Thoracic aorta (tissue), 2 donors: ENCODE measurements at regions not wholly inside any gene's neighbourhood (a gene's known extent, or its start where the extent isn't known, plus 50 kb on each side); places are given as distances from the start of the nearest gene placed in this dataset.

ENCODE experiments used
- ATAC-seq: fragments of 150-250 bp; one replicate; pipeline ENCODE4 v1.8.0; 2017; ENCODE audit warnings: low read depth; ENCODE audit not compliant: insufficient number of reproducible peaks, low FRiP score
- DNase-seq: peaks from one replicate; pipeline ENCODE4 v3.0.0-alpha.2; 2020; ENCODE audit warnings: low spot score
- H3K27ac ChIP-seq, 2 donors: fragments of 200-600 bp; sonication (generic); 1 replicate in 1 of 2; 2 replicates in 1 of 2; pipeline ENCODE4 v1.5.1; 2016; ENCODE audit warnings: mild to moderate bottlenecking in 2 of 2, moderate library complexity in 2 of 2
- H3K27me3 ChIP-seq: fragments of 200-600 bp; sonication (generic); replicated peaks from 2 replicates; pipeline ENCODE4 v1.6.0; 2016; ENCODE audit warnings: mild to moderate bottlenecking; ENCODE audit not compliant: insufficient read depth
- H3K36me3 ChIP-seq: fragments of 200-600 bp; sonication (generic); one replicate; pipeline ENCODE4 v1.5.1; 2016
- H3K4me1 ChIP-seq, 2 donors: fragments of 200-600 bp; sonication (generic); 1 replicate in 1 of 2; 2 replicates in 1 of 2; pipeline versions ENCODE4 v1.5.1 to v1.6.0; 2016; ENCODE audit warnings: low read depth in 2 of 2, mild to moderate bottlenecking in 1 of 2; ENCODE audit not compliant: control insufficient read depth in 1 of 2
- H3K4me3 ChIP-seq: fragments of 200-600 bp; sonication (generic); 2 replicates; pipeline ENCODE4 v1.5.1; 2016; ENCODE audit warnings: mild to moderate bottlenecking
- H3K9me3 ChIP-seq: fragments of 200-600 bp; sonication (generic); 2 replicates; pipeline ENCODE4 v1.5.1; 2016
- TF ChIP-seq, protein P1 (sequence below): fragments of 200-600 bp; sonication (generic); IDR thresholded peaks from one replicate; pipeline ENCODE4 v1.5.1; 2019; ENCODE audit warnings: antibody characterized with exemption

DNA sequence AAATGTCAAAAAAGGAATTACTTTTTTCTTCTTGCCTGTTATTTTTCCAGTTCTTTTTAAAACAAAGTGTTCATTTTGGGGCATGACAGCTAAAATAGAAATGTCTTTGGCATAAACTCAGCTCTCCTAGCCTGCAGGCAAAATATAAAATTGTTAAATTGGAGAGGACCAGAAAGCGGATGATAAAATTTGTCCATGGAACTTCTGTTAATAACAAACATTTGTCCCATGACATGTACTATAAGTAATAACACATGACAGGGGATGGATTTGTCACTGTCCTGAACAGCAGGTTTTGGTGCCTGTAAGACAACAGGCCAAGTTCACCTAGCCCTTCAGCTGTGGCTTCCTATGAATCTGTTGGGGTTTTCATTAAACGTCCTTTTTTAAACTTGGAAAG lies 184.0 kb upstream of the TTC29 start:
- DNase-seq (no peak), ATAC-seq (no peak)
- peaks cover 0 to 10% of the 10 kb centered on the region in 2 donors for H3K4me1 ChIP-seq
- H3K27me3 ChIP-seq = no peaks in the 10 kb centered on the region
- TF ChIP-seq, protein P1, sequence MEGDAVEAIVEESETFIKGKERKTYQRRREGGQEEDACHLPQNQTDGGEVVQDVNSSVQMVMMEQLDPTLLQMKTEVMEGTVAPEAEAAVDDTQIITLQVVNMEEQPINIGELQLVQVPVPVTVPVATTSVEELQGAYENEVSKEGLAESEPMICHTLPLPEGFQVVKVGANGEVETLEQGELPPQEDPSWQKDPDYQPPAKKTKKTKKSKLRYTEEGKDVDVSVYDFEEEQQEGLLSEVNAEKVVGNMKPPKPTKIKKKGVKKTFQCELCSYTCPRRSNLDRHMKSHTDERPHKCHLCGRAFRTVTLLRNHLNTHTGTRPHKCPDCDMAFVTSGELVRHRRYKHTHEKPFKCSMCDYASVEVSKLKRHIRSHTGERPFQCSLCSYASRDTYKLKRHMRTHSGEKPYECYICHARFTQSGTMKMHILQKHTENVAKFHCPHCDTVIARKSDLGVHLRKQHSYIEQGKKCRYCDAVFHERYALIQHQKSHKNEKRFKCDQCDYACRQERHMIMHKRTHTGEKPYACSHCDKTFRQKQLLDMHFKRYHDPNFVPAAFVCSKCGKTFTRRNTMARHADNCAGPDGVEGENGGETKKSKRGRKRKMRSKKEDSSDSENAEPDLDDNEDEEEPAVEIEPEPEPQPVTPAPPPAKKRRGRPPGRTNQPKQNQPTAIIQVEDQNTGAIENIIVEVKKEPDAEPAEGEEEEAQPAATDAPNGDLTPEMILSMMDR = no peak
- no peak overlapping the region for H3K4me3 ChIP-seq
- no peaks in the 10 kb centered on the region for H3K9me3 ChIP-seq
- no peak overlapping the region for H3K27ac ChIP-seq
- H3K36me3 ChIP-seq = no peaks in the 10 kb centered on the region

DNA sequence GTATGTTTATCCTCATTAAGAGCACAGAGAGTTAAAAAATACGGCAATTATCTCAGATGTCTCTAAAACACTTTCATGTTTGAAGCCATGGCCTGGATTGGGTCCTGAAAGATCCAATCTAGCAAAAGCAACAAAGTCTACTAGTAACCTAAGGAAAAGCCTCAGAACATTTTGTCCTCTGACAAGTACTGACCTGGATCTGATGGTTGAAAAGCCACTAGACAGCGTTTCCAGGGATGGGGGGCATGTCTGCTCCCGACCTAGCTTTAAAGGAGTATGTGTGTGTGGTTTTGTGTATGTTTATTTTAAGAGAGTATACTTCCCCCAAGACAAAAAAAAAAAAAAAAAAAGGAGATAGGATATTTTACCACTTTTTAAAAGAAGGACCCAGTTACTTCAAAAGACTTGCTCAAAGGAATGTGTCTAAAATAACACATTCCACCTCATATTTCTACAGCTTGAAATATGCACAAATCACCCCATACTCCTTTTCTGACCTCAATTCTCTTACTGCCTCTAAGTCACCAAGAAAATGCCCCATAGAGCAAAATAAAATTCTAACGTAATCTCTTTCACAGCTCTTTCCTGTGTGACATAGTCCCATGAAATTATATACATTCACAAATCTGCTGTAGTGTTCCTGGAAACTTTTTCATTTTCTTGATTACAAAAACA lies 189.0 kb upstream of the TTC29 start:
- no peaks in the 10 kb centered on the region for H3K27me3 ChIP-seq
- H3K4me3 ChIP-seq = no peak overlapping the region
- H3K9me3 ChIP-seq = no peaks in the 10 kb centered on the region
- H3K4me1 ChIP-seq = peaks cover 0 to 14% of the 10 kb centered on the region in 2 donors
- H3K36me3 ChIP-seq = no peaks in the 10 kb centered on the region
- H3K27ac ChIP-seq = no peak overlapping the region
- TF ChIP-seq, protein P1 = no peak
- no peak for ATAC-seq
- no peak for DNase-seq

DNA sequence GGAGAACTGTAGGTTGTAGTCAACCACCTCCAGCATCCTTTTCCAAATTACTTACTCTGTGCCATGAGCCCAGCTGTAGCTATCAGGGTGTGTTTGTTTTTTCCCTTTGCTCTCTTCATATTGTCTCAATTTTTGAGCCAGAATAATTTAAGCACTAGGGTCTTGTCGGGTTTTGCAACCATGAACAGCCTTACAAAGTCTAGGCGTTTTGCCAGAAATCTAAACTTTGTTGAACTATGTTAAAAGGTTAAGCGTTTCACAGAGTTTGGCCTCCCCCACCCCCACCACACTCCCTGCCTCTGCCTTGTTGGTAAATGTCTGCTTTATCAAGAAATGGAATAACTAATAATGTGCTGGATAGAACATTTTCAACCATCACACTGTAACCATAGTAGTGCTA lies 190.6 kb upstream of the TTC29 start:
- ATAC-seq (no peak), DNase-seq (no peak)
- H3K4me1 ChIP-seq = peaks cover 0 to 9% of the 10 kb centered on the region in 2 donors
- TF ChIP-seq, protein P1 = no peak
- H3K36me3 ChIP-seq = no peaks in the 10 kb centered on the region
- H3K4me3 ChIP-seq = no peak overlapping the region
- no peaks in the 10 kb centered on the region for H3K9me3 ChIP-seq
- no peak overlapping the region for H3K27ac ChIP-seq
- H3K27me3 ChIP-seq = no peaks in the 10 kb centered on the region

- ATAC-seq = no peak
Observed at GRCh38 chr4:147136751-147137150, 191.1 kb upstream of the TTC29 start.

GRCh38 chr4:147137280-147137679 lies 191.6 kb upstream of the TTC29 start:
- Histone ChIP-seq H3K9me3 (no peaks in the 10 kb centered on the region), H3K27ac (no peak overlapping the region), H3K27me3 (no peaks in the 10 kb centered on the region), H3K36me3 (no peaks in the 10 kb centered on the region), H3K4me3 (no peak overlapping the region), H3K4me1 (peaks cover 0 to 9% of the 10 kb centered on the region in 2 donors)
- TF ChIP-seq, protein P1 = no peak
- DNase-seq = no peak
- ATAC-seq = no peak

More at GRCh38 chr4:147136751-147137150, 191.1 kb upstream of the TTC29 start:
- TF ChIP-seq, protein P1 = no peak
- Histone ChIP-seq H3K4me3 (no peak overlapping the region), H3K4me1 (peaks cover 0 to 9% of the 10 kb centered on the region in 2 donors), H3K27me3 (no peaks in the 10 kb centered on the region), H3K27ac (no peak overlapping the region), H3K36me3 (no peaks in the 10 kb centered on the region), H3K9me3 (no peaks in the 10 kb centered on the region)
- DNase-seq = no peak
